ENCODE measurements at regions not wholly inside any gene's neighbourhood (a gene's known extent, or its start where the extent isn't known, plus 50 kb on each side); places are given as distances from the start of the nearest gene placed in this dataset.

- no peak overlapping the region for H3K27ac ChIP-seq
- in situ Hi-C loops (cut with HindIII; ENCODE audit: low pct_ligation_motif_present, low sequenced_read_pairs): no loop called here
- H3K27me3 ChIP-seq (replicated peaks): no peaks in the 10 kb centered on the region
- TF ChIP-seq CTCF (IDR thresholded peaks at IDR 0.05; ENCODE audit: low read depth, low read length, missing control alignments): no peak
- H3K36me3 ChIP-seq (replicated peaks): no peaks in the 10 kb centered on the region
- no peak for DNase-seq
- no peak overlapping the region for H3K4me3 ChIP-seq (ENCODE audit: low read depth, low read length)
Measured at GRCh38 chr5:82603033-82603987, 325.2 kb upstream of the RPS23 start.

GRCh38 chr5:82601861-82602260 is 323.7 kb upstream of the RPS23 start:
- TF ChIP-seq CTCF (IDR thresholded peaks at IDR 0.05; ENCODE audit: low read depth, low read length, missing control alignments): no peak
- Histone ChIP-seq H3K36me3 (replicated peaks) (no peaks in the 10 kb centered on the region), H3K4me3 (ENCODE audit: low read depth, low read length) (no peak overlapping the region), H3K27me3 (replicated peaks) (no peaks in the 10 kb centered on the region), H3K27ac (no peak overlapping the region)
- in situ Hi-C loops (cut with HindIII; ENCODE audit: low pct_ligation_motif_present, low sequenced_read_pairs): no loop called here
- no peak for DNase-seq

- no peak for DNase-seq
- in situ Hi-C loops (cut with HindIII; ENCODE audit: low pct_ligation_motif_present, low sequenced_read_pairs): no loop called here
Measured at GRCh38 chr5:82601077-82601476, 322.9 kb upstream of the RPS23 start.

GRCh38 chr5:82599692-82600091 is 321.5 kb upstream of the RPS23 start:
- Histone ChIP-seq H3K27me3 (replicated peaks) (no peaks in the 10 kb centered on the region), H3K27ac (no peak overlapping the region), H3K36me3 (replicated peaks) (no peaks in the 10 kb centered on the region), H3K4me3 (ENCODE audit: low read depth, low read length) (no peak overlapping the region)
- in situ Hi-C loops (cut with HindIII; ENCODE audit: low pct_ligation_motif_present, low sequenced_read_pairs): no loop called here
- DNase-seq: no peak
- no peak for TF ChIP-seq CTCF (IDR thresholded peaks at IDR 0.05; ENCODE audit: low read depth, low read length, missing control alignments)

More at GRCh38 chr5:82601077-82601476, 322.9 kb upstream of the RPS23 start:
- H3K27me3 ChIP-seq (replicated peaks): no peaks in the 10 kb centered on the region
- TF ChIP-seq CTCF (IDR thresholded peaks at IDR 0.05; ENCODE audit: low read depth, low read length, missing control alignments): no peak
- H3K36me3 ChIP-seq (replicated peaks): no peaks in the 10 kb centered on the region
- no peak overlapping the region for H3K27ac ChIP-seq
- H3K4me3 ChIP-seq (ENCODE audit: low read depth, low read length): no peak overlapping the region

- no peak for DNase-seq
- Histone ChIP-seq H3K4me3 (ENCODE audit: low read depth, low read length) (no peak overlapping the region), H3K36me3 (replicated peaks) (no peaks in the 10 kb centered on the region), H3K27ac (no peak overlapping the region), H3K27me3 (replicated peaks) (no peaks in the 10 kb centered on the region)
- TF ChIP-seq CTCF (IDR thresholded peaks at IDR 0.05; ENCODE audit: low read depth, low read length, missing control alignments): no peak
- in situ Hi-C loops (cut with HindIII; ENCODE audit: low pct_ligation_motif_present, low sequenced_read_pairs): no loop called here
Measured at GRCh38 chr5:82599030-82599429, 320.9 kb upstream of the RPS23 start.
